ENCODE measurements at regions not wholly inside any gene's neighbourhood (a gene's known extent, or its start where the extent isn't known, plus 50 kb on each side); places are given as distances from the start of the nearest gene placed in this dataset.

- Histone ChIP-seq H3K9ac (ENCODE audit: low read length in 3 of 3) (no peak overlapping the region), H3K4me3 (ENCODE audit: low read length in 3 of 3) (no peak overlapping the region), H3K4me1 (ENCODE audit: control insufficient read depth in 2 of 3, insufficient read depth in 2 of 3, low read depth in 1 of 3, low read length in 3 of 3) (no peaks in the 10 kb centered on the region), H3K27me3 (ENCODE audit: control insufficient read depth, insufficient read depth, low read length) (no peaks in the 10 kb centered on the region), H3K36me3 (ENCODE audit: control insufficient read depth in 2 of 3, insufficient read depth in 3 of 3, low read length in 3 of 3) (no peaks in the 10 kb centered on the region), H3K9me3 (ENCODE audit: control insufficient read depth in 2 of 3, insufficient read depth in 1 of 3, low read length in 3 of 3) (no peaks in the 10 kb centered on the region), H3K27ac (ENCODE audit: low read depth in 2 of 2, low read length in 2 of 2) (no peak overlapping the region)
- FAIRE-seq: no peak
- TF ChIP-seq CTCF (IDR thresholded peaks at IDR 0.05; ENCODE audit: borderline replicate concordance, extremely low read depth, insufficient read depth): no peak
- DNase-seq: no peak
- intact Hi-C loops (cut with DNase I): no loop called here
Measured at GRCh38 chr18:41131050-41131449, 824.0 kb upstream of the PIK3C3 start.

GRCh38 chr18:41128545-41128944, 826.5 kb upstream of the PIK3C3 start:
- no peak for DNase-seq
- no peak overlapping the region for H3K4me3 ChIP-seq (ENCODE audit: low read length in 3 of 3)
- FAIRE-seq: no peak
- H3K4me1 ChIP-seq (ENCODE audit: control insufficient read depth in 2 of 3, insufficient read depth in 2 of 3, low read depth in 1 of 3, low read length in 3 of 3): no peaks in the 10 kb centered on the region
- no peak for TF ChIP-seq CTCF (IDR thresholded peaks at IDR 0.05; ENCODE audit: borderline replicate concordance, extremely low read depth, insufficient read depth)
- H3K9me3 ChIP-seq (ENCODE audit: control insufficient read depth in 2 of 3, insufficient read depth in 1 of 3, low read length in 3 of 3): no peaks in the 10 kb centered on the region
- H3K27ac ChIP-seq (ENCODE audit: low read depth in 2 of 2, low read length in 2 of 2): no peak overlapping the region
- H3K36me3 ChIP-seq (ENCODE audit: control insufficient read depth in 2 of 3, insufficient read depth in 3 of 3, low read length in 3 of 3): no peaks in the 10 kb centered on the region
- no peak overlapping the region for H3K9ac ChIP-seq (ENCODE audit: low read length in 3 of 3)
- H3K27me3 ChIP-seq (ENCODE audit: control insufficient read depth, insufficient read depth, low read length): no peaks in the 10 kb centered on the region
- intact Hi-C loops (cut with DNase I): no loop called here

GRCh38 chr18:41128126-41128525, 826.9 kb upstream of the PIK3C3 start:
- no peaks in the 10 kb centered on the region for H3K36me3 ChIP-seq (ENCODE audit: control insufficient read depth in 2 of 3, insufficient read depth in 3 of 3, low read length in 3 of 3)
- H3K27ac ChIP-seq (ENCODE audit: low read depth in 2 of 2, low read length in 2 of 2): no peak overlapping the region
- FAIRE-seq (no peak), DNase-seq (no peak)
- H3K4me1 ChIP-seq (ENCODE audit: control insufficient read depth in 2 of 3, insufficient read depth in 2 of 3, low read depth in 1 of 3, low read length in 3 of 3): no peaks in the 10 kb centered on the region
- no peaks in the 10 kb centered on the region for H3K9me3 ChIP-seq (ENCODE audit: control insufficient read depth in 2 of 3, insufficient read depth in 1 of 3, low read length in 3 of 3)
- H3K4me3 ChIP-seq (ENCODE audit: low read length in 3 of 3): no peak overlapping the region
- H3K9ac ChIP-seq (ENCODE audit: low read length in 3 of 3): no peak overlapping the region
- no peak for TF ChIP-seq CTCF (IDR thresholded peaks at IDR 0.05; ENCODE audit: borderline replicate concordance, extremely low read depth, insufficient read depth)
- no peaks in the 10 kb centered on the region for H3K27me3 ChIP-seq (ENCODE audit: control insufficient read depth, insufficient read depth, low read length)
- intact Hi-C loops (cut with DNase I): no loop called here

- Histone ChIP-seq H3K4me3 (ENCODE audit: low read length in 3 of 3) (no peak overlapping the region), H3K9me3 (ENCODE audit: control insufficient read depth in 2 of 3, insufficient read depth in 1 of 3, low read length in 3 of 3) (peaks cover 0 to 3% (median 0%) of the 10 kb centered on the region in 3 donors), H3K9ac (ENCODE audit: low read length in 3 of 3) (no peak overlapping the region), H3K27me3 (ENCODE audit: control insufficient read depth, insufficient read depth, low read length) (no peaks in the 10 kb centered on the region), H3K36me3 (ENCODE audit: control insufficient read depth in 2 of 3, insufficient read depth in 3 of 3, low read length in 3 of 3) (no peaks in the 10 kb centered on the region), H3K4me1 (ENCODE audit: control insufficient read depth in 2 of 3, insufficient read depth in 2 of 3, low read depth in 1 of 3, low read length in 3 of 3) (no peaks in the 10 kb centered on the region), H3K27ac (ENCODE audit: low read depth in 2 of 2, low read length in 2 of 2) (no peak overlapping the region)
- intact Hi-C loops (cut with DNase I): no loop called here
- DNase-seq: no peak
- TF ChIP-seq CTCF (IDR thresholded peaks at IDR 0.05; ENCODE audit: borderline replicate concordance, extremely low read depth, insufficient read depth): no peak
- no peak for FAIRE-seq
Measured at GRCh38 chr18:41126541-41127235, 828.3 kb upstream of the PIK3C3 start.
